PC-9 (cell line): ENCODE measurements at regions not wholly inside any gene's neighbourhood (a gene's known extent, or its start where the extent isn't known, plus 50 kb on each side); places are given as distances from the start of the nearest gene placed in this dataset.
"Not testable (repeated sequence)": the region's sequence is repeated elsewhere in the genome, so short reads cannot be mapped to it uniquely, and the experiment has no call there.

Experiments
- BruUV-seq: library from RNA; stranded (reverse); fragments of 400-500 nt; replicated peaks from 2 replicates; lab custom pipeline; 2021; lab: Mats Ljungman, UMichigan
- CTCF ChIA-PET: fragments of 300-600 bp; sonication (Branson Sonifier 250); formaldehyde crosslinking; loops from one replicate; lab custom pipeline; 2022; ENCODE audit warnings: antibody characterized with exemption; lab: Charles Lee
- POLR2A ChIA-PET: fragments of 300-600 bp; sonication (Branson Sonifier 250); formaldehyde crosslinking; loops from one replicate; lab custom pipeline; 2022; ENCODE audit warnings: antibody characterized with exemption; ENCODE audit not compliant: unreplicated experiment; lab: Charles Lee
- DNase-seq, 2 experiments: peaks; one replicate each; pipeline versions ENCODE4 v3.0.0 to v3.0.0-alpha.2; 2015 to 2022; ENCODE audit warnings: mixed read lengths in 1 of 2
- H2AFZ ChIP-seq: fragments of 200-600 bp; sonication (generic); 2 replicates; pipeline ENCODE4 v1.8.1; 2017; ENCODE audit warnings: antibody characterized with exemption
- H3F3A ChIP-seq: fragments of 200-600 bp; sonication (generic); 2 replicates; pipeline ENCODE4 v1.8.1; 2017; ENCODE audit warnings: antibody characterized with exemption, mild to moderate bottlenecking, low read depth; ENCODE audit not compliant: insufficient read depth
- H3K27ac ChIP-seq: fragments of 200-600 bp; sonication (generic); 2 replicates; pipeline ENCODE4 v1.6.1; 2016; ENCODE audit warnings: mixed run types
- H3K27me3 ChIP-seq: fragments of 200-600 bp; sonication (generic); 2 replicates; pipeline ENCODE4 v1.6.1; 2016; ENCODE audit warnings: low read depth, mixed run types; ENCODE audit not compliant: insufficient read depth
- H3K36me3 ChIP-seq: fragments of 200-600 bp; sonication (generic); 2 replicates; pipeline ENCODE4 v1.6.1; 2016; ENCODE audit warnings: low read depth, mixed run types
- H3K4me1 ChIP-seq: fragments of 200-600 bp; sonication (generic); replicated peaks from 2 replicates; pipeline ENCODE4 v1.6.1; 2016; ENCODE audit warnings: mixed run types; ENCODE audit not compliant: insufficient read depth
- H3K4me2 ChIP-seq: fragments of 200-600 bp; sonication (generic); 2 replicates; pipeline ENCODE4 v1.6.1; 2017; ENCODE audit warnings: mixed run types
- H3K4me3 ChIP-seq: fragments of 200-600 bp; sonication (generic); 2 replicates; pipeline ENCODE4 v1.6.1; 2016; ENCODE audit warnings: mixed run types
- H3K79me2 ChIP-seq: fragments of 200-600 bp; sonication (generic); 2 replicates; pipeline ENCODE4 v1.6.1; 2017; ENCODE audit warnings: low read depth, mixed run types
- H3K9me2 ChIP-seq: fragments of 200-600 bp; sonication (generic); 2 replicates; pipeline ENCODE4 v1.8.1; 2017; ENCODE audit warnings: mild to moderate bottlenecking; ENCODE audit not compliant: insufficient read depth
- H3K9me3 ChIP-seq: fragments of 200-600 bp; sonication (generic); 2 replicates; pipeline ENCODE4 v1.8.1; 2016; ENCODE audit warnings: low read depth; ENCODE audit not compliant: insufficient read depth
- H4K20me1 ChIP-seq: fragments of 200-600 bp; sonication (generic); 2 replicates; pipeline ENCODE4 v1.8.1; 2017; ENCODE audit not compliant: insufficient read depth
- CTCF ChIP-seq: fragments of 200-600 bp; sonication (generic); conservative IDR thresholded peaks from 2 replicates; pipeline ENCODE4 v1.6.1; 2017; ENCODE audit warnings: mixed run types, antibody characterized with exemption, mild to moderate bottlenecking, moderate library complexity
- EZH2 ChIP-seq: fragments of 200-600 bp; sonication (generic); IDR thresholded peaks from 2 replicates; pipeline ENCODE4 v1.8.0; 2017; ENCODE audit warnings: antibody characterized with exemption, low read depth
- intact Hi-C: fragments of 100-400 bp; cut with micrococcal nuclease; formaldehyde crosslinking; loops from one replicate; pipeline ENCODE4 v1.10.0; 2022; ENCODE audit not compliant: unreplicated experiment

GRCh38 chr6:166251655-166252054 lies 56.5 kb downstream of the PRR18 start:
- H3K4me2 ChIP-seq = no peak overlapping the region
- ChIA-PET CTCF (no interaction called here), POLR2A (no interaction called here)
- intact Hi-C loops = no loop called here
- H3K9me3 ChIP-seq = no peaks in the 10 kb centered on the region
- H3K27ac ChIP-seq = no peak overlapping the region
- H2AFZ ChIP-seq = no peak overlapping the region
- peaks cover 13% of the 10 kb centered on the region; the same call in 1 of the 2 replicates for H3K27me3 ChIP-seq
- no peak for DNase-seq
- H3K4me1 ChIP-seq = no peaks in the 10 kb centered on the region
- H3F3A ChIP-seq = no peaks in the 10 kb centered on the region
- no peaks in the 10 kb centered on the region for H3K9me2 ChIP-seq
- TF ChIP-seq CTCF (no peak), EZH2 (no peak)
- no TSS peak for BruUV-seq
- no peak overlapping the region for H3K4me3 ChIP-seq
- H3K79me2 ChIP-seq = no peaks in the 10 kb centered on the region
- H3K36me3 ChIP-seq = no peaks in the 10 kb centered on the region
- no peaks in the 10 kb centered on the region for H4K20me1 ChIP-seq

- ChIA-PET CTCF (no interaction called here), POLR2A (no interaction called here)
- H3K27me3 ChIP-seq = peaks cover 17% of the 10 kb centered on the region; the same call in 1 of the 2 replicates
- H3F3A ChIP-seq = no peaks in the 10 kb centered on the region
- no peaks in the 10 kb centered on the region for H3K36me3 ChIP-seq
- no peaks in the 10 kb centered on the region for H3K4me1 ChIP-seq
- H3K4me2 ChIP-seq = no peak overlapping the region
- intact Hi-C loops = no loop called here
- H3K27ac ChIP-seq = no peak overlapping the region
- no peak overlapping the region for H3K4me3 ChIP-seq
- no peaks in the 10 kb centered on the region for H3K9me3 ChIP-seq
- H4K20me1 ChIP-seq = no peaks in the 10 kb centered on the region; the same call in 1 of the 2 replicates
- H3K9me2 ChIP-seq = no peaks in the 10 kb centered on the region
- H2AFZ ChIP-seq = no peak overlapping the region
- no peak for DNase-seq
- no TSS peak for BruUV-seq
- no peaks in the 10 kb centered on the region for H3K79me2 ChIP-seq
- no peak for TF ChIP-seq EZH2
- TF ChIP-seq CTCF = no peak
Observed at GRCh38 chr6:166251211-166251610, 57.0 kb downstream of the PRR18 start.

- H3K36me3 ChIP-seq, H3F3A ChIP-seq, DNase-seq, intact Hi-C loops, H3K27ac ChIP-seq, H2AFZ ChIP-seq, BruUV-seq, CTCF ChIA-PET, H4K20me1 ChIP-seq, H3K4me3 ChIP-seq, POLR2A ChIA-PET, H3K9me3 ChIP-seq, H3K79me2 ChIP-seq, H3K4me1 ChIP-seq, H3K4me2 ChIP-seq, H3K9me2 ChIP-seq: not testable (repeated sequence)
- H3K27me3 ChIP-seq = peaks cover 33% of the 10 kb centered on the region
Observed at GRCh38 chr6:166249061-166249785, 59.0 kb downstream of the PRR18 start.
